AG09319 (cell line): ENCODE measurements at regions not wholly inside any gene's neighbourhood (a gene's known extent, or its start where the extent isn't known, plus 50 kb on each side); places are given as distances from the start of the nearest gene placed in this dataset.
"Not testable (repeated sequence)": the region's sequence is repeated elsewhere in the genome, so short reads cannot be mapped to it uniquely, and the experiment has no call there.

Experiments
- DNase-seq: peaks from one replicate; pipeline ENCODE4 v3.0.0-alpha.2; 2010; ENCODE audit warnings: low read depth; ENCODE audit errors: extremely low read depth
- TF ChIP-seq, protein P1 (sequence below): IDR thresholded peaks from 2 replicates; pipeline ENCODE4 v1.5.1; 2011; ENCODE audit warnings: low read depth, mild to moderate bottlenecking, inconsistent platforms, low read length, moderate library complexity

GRCh38 chrX:125422986-125423385 lies 103.3 kb downstream of the TEX13C start:
- DNase-seq: no peak
- TF ChIP-seq, protein P1, sequence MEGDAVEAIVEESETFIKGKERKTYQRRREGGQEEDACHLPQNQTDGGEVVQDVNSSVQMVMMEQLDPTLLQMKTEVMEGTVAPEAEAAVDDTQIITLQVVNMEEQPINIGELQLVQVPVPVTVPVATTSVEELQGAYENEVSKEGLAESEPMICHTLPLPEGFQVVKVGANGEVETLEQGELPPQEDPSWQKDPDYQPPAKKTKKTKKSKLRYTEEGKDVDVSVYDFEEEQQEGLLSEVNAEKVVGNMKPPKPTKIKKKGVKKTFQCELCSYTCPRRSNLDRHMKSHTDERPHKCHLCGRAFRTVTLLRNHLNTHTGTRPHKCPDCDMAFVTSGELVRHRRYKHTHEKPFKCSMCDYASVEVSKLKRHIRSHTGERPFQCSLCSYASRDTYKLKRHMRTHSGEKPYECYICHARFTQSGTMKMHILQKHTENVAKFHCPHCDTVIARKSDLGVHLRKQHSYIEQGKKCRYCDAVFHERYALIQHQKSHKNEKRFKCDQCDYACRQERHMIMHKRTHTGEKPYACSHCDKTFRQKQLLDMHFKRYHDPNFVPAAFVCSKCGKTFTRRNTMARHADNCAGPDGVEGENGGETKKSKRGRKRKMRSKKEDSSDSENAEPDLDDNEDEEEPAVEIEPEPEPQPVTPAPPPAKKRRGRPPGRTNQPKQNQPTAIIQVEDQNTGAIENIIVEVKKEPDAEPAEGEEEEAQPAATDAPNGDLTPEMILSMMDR: no peak

GRCh38 chrX:125424536-125424935 lies 104.9 kb downstream of the TEX13C start:
- TF ChIP-seq, protein P1: no peak
- DNase-seq: no peak

DNA sequence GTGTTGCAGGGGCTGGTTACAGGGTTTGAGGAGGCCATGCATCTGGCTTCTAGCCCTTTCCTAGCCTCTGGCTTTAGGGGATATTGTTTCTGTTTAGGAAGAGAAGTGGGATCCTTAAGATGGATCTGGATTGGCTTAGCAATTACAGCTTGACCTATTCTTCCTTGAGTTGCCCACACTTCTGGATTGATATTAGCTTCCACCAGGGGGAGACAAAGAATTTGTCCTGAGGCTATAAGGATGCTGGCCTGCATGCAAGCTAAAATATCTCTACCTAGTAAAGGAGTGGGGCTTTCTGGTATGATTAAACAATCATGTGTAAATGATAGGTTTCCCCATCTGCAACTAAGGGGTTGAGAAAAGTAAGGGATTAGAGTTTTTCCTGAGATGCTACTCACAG lies 117.2 kb downstream of the TEX13C start:
- TF ChIP-seq, protein P1: no peak
- no peak for DNase-seq

DNA sequence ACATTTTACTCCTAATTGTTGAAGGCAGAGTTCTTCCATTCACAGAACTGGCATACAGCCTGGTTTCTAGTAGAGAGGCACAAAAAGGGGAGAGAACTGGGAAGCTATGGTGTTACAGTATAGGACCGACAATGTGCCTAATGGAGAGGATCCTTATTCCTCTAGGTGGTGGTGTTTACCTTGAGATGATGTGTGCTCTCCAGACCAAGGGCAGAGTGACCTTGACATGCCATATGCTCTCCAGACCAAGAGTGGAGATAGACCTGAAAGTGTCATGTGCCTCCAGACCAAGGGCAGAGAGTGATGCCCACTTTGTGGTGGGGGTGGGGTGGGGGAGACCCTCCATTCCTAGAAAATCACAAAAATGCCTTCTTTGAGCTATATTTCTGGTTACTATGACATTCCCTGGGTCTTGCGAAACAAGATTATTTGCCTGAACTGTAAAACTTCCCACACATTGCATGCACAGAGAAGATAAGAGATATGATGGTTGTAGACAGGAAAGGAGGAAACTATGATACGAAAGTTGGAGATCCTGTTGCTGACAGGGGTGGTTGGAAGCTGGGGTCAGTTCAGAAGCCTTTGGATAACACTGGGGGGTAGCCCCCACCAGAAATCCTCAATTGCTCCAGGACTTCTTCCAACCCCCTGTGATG lies 119.7 kb downstream of the TEX13C start:
- no peak for DNase-seq
- TF ChIP-seq, protein P1: no peak

DNA sequence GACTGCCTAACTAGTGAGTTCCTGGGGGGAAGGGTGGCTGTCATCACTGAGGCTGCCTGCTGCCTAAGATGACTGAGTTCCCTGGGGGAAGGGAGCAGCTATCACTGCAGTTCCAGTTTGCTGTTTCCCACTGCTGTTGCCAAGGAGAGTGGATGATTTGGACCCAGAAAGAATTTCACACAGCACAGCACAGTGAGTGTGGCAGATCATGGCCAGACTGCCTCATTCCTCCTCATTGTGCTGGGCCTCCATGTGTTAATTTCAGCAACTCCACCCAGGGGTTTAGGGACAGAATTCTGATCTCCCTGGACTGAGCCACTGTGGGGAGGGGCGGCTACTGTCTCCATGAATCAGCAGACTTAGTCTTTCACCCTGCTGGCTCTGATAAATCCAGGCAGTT lies 125.0 kb downstream of the TEX13C start:
- DNase-seq: no peak
- TF ChIP-seq, protein P1: no peak

GRCh38 chrX:125475482-125475881 lies 155.8 kb downstream of the TEX13C start:
- no peak for DNase-seq
- TF ChIP-seq, protein P1: no peak

- no peak for DNase-seq
- TF ChIP-seq, protein P1: no peak
These were observed 172.8 kb downstream of the TEX13C start for GRCh38 chrX:125492439-125492838.

- not testable (repeated sequence) for DNase-seq
These were observed 173.3 kb downstream of the TEX13C start for GRCh38 chrX:125493004-125493403.
